Upper lobe of right lung (tissue), 1 donor: ENCODE measurements at regions not wholly inside any gene's neighbourhood (a gene's known extent, or its start where the extent isn't known, plus 50 kb on each side); places are given as distances from the start of the nearest gene placed in this dataset.
"Not testable (repeated sequence)": the region's sequence is repeated elsewhere in the genome, so short reads cannot be mapped to it uniquely, and the experiment has no call there.

Experiments
- ATAC-seq: fragments of 200-7000 bp; cut with Tn5 transposase; one replicate; pipeline ENCODE4 v1.9.1; 2020; ENCODE audit warnings: mild to moderate bottlenecking, moderate library complexity
- DNase-seq: peaks from one replicate; pipeline ENCODE4 v3.0.0-alpha.2; 2020
- H3K27ac ChIP-seq: fragments of 200-600 bp; one replicate; pipeline ENCODE4 v1.8.0; 2022
- H3K27me3 ChIP-seq: fragments of 200-600 bp; one replicate; pipeline ENCODE4 v1.8.0; 2022; ENCODE audit warnings: mild to moderate bottlenecking
- H3K36me3 ChIP-seq: fragments of 200-600 bp; one replicate; pipeline ENCODE4 v1.8.0; 2022
- H3K4me1 ChIP-seq: fragments of 200-600 bp; one replicate; pipeline ENCODE4 v1.8.0; 2022
- H3K4me3 ChIP-seq: fragments of 200-600 bp; one replicate; pipeline ENCODE4 v1.8.0; 2022; ENCODE audit warnings: mild to moderate bottlenecking
- H3K9me3 ChIP-seq: fragments of 200-600 bp; one replicate; pipeline ENCODE4 v1.8.0; 2022
- intact Hi-C: fragments of 100-400 bp; cut with DNase I; formaldehyde crosslinking; loops from one replicate; pipeline ENCODE4 v1.11.0; 2022
- TF ChIP-seq, protein P1 (sequence below): fragments of 200-600 bp; IDR thresholded peaks from one replicate; pipeline ENCODE4 v1.8.0; 2022; ENCODE audit warnings: antibody characterized with exemption
- donor health status: DM: no; HTN: yes; CAD: no; lungs with severe emphysema.

DNA sequence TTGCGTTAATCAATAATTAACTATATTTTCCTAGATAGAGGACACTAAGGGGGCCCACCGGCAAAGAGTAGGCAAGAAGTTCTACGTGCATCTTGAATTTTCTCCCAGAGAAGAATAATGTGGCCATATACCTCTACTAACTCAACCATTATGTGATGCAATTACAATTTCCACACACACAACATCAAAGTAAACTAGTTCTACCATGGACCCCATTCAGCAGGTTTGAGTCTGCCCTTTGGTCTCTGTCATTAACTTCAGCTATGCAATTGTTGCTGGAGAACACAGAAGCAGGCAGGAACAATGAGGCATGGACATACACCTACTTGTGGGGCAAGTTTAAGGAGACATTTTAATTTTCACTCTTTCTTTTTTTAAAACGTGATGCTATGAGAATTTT, 705.9 kb downstream of the PDCD6IP start:
- no peak for DNase-seq
- no peaks in the 10 kb centered on the region for H3K36me3 ChIP-seq
- no peaks in the 10 kb centered on the region for H3K4me1 ChIP-seq
- H3K27me3 ChIP-seq = no peaks in the 10 kb centered on the region
- intact Hi-C loops = no loop called here
- H3K27ac ChIP-seq = no peak overlapping the region
- TF ChIP-seq, protein P1, sequence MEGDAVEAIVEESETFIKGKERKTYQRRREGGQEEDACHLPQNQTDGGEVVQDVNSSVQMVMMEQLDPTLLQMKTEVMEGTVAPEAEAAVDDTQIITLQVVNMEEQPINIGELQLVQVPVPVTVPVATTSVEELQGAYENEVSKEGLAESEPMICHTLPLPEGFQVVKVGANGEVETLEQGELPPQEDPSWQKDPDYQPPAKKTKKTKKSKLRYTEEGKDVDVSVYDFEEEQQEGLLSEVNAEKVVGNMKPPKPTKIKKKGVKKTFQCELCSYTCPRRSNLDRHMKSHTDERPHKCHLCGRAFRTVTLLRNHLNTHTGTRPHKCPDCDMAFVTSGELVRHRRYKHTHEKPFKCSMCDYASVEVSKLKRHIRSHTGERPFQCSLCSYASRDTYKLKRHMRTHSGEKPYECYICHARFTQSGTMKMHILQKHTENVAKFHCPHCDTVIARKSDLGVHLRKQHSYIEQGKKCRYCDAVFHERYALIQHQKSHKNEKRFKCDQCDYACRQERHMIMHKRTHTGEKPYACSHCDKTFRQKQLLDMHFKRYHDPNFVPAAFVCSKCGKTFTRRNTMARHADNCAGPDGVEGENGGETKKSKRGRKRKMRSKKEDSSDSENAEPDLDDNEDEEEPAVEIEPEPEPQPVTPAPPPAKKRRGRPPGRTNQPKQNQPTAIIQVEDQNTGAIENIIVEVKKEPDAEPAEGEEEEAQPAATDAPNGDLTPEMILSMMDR = no peak
- H3K4me3 ChIP-seq = no peak overlapping the region
- no peak for ATAC-seq
- H3K9me3 ChIP-seq = no peaks in the 10 kb centered on the region

DNA sequence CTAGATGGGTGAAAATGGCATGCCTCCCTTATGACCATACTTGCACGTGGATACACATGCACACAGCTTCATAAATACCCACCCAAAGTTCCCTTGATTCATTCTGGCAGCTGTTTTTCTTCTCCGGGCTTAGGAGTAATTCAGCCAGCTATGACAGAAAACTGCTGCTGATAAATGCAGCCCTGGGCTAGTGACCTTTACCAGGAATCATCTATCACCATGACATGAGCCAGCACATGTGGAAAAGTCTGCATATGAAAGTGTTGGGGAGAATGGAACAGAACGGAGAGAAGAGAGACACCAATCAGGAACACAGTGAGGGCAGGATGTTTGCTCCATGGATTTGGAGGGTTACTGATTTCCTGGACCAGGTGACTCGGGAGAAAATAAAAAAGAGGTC, 706.3 kb downstream of the PDCD6IP start:
- Histone ChIP-seq H3K4me3 (no peak overlapping the region), H3K27me3 (no peaks in the 10 kb centered on the region), H3K36me3 (no peaks in the 10 kb centered on the region), H3K27ac (no peak overlapping the region), H3K9me3 (no peaks in the 10 kb centered on the region), H3K4me1 (no peaks in the 10 kb centered on the region)
- intact Hi-C loops = no loop called here
- ATAC-seq = no peak
- DNase-seq = no peak
- TF ChIP-seq, protein P1 = no peak

DNA sequence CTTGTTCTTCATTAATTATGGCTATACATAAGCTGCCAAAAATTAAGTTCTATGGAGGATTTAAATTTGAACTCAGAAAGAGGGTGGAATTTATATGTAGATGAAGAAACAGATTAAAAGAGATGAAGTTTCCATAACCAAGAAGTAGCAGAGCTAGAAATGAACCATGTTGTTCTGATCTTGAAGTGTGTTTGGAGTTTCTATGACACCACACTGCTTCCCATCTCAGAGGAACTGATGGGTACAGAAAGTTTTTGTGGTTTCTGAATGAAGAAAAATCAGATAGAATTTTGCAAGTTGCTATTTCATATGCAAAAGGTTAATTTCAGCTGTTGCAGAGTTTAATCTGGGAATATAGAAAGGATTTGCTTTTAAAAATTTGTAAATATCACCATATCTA, 710.3 kb downstream of the PDCD6IP start:
- no peaks in the 10 kb centered on the region for H3K9me3 ChIP-seq
- no peaks in the 10 kb centered on the region for H3K27me3 ChIP-seq
- ATAC-seq (peak; percentile 63), DNase-seq (no peak)
- intact Hi-C loops = no loop called here
- no peak overlapping the region for H3K27ac ChIP-seq
- no peaks in the 10 kb centered on the region for H3K36me3 ChIP-seq
- TF ChIP-seq, protein P1 = no peak
- H3K4me1 ChIP-seq = no peaks in the 10 kb centered on the region
- H3K4me3 ChIP-seq = no peak overlapping the region

DNA sequence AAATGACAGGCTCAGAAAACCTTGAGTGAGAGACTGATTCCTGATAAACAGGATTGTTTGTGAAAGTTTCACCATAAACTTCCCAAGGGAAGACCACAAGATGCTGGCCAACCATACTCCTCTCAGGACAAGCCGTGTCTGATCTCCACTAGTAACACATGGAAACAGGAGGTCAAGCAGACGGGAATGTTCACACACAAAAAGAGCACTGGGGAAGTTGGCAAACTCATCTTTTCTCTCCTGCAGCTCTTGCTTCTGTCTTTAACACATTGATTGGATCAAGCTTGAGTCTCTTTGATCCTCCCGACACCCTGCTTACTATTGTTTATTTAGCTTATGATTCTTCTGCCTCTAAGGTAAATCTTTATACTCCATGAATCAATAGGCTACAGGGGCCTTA, 713.5 kb downstream of the PDCD6IP start:
- no peak for ATAC-seq
- Histone ChIP-seq H3K27me3 (no peaks in the 10 kb centered on the region), H3K4me3 (no peak overlapping the region), H3K4me1 (no peaks in the 10 kb centered on the region), H3K9me3 (no peaks in the 10 kb centered on the region), H3K36me3 (no peaks in the 10 kb centered on the region), H3K27ac (no peak overlapping the region)
- no peak for DNase-seq
- TF ChIP-seq, protein P1 = no peak
- intact Hi-C loops = no loop called here

DNA sequence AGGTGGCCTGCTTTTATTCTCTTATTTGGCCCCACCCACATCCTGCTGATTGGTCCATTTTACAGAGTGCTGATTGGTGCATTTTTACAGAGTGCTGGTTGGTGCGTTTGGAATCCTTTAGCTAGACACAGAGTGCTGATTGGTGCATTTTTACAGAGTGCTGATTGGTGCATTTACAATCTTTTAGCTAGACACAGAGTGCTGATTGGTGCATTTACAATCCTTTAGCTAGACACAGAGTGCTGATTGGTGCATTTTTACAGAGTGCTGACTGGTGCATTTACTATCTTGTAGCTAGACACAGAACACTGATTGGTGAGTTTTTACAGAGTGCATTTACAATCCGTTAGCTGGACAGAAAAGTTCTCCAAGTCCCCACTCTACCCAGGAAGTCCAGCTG, 720.6 kb downstream of the PDCD6IP start:
- H3K27ac ChIP-seq, H3K9me3 ChIP-seq, H3K4me3 ChIP-seq, H3K27me3 ChIP-seq, H3K4me1 ChIP-seq, H3K36me3 ChIP-seq, ATAC-seq, intact Hi-C loops, DNase-seq: not testable (repeated sequence)

DNA sequence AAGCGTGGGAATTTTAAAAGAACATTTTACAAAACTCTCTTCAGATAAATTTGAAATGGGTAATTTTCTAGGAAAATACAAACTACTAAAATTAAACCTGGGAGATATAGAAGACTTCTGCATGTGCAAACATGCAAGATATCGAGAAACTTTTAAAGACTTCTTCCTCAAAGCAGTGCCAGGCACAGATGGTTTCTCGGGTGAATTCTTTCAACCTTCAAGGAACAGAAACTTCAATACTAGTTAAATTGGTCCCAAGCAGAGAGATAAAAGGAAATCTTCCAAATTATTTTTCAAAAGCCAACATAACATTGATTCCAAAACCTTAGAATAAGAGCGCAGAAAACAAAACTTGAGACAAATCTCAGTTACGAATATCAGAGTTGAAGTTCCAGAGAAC, 732.7 kb downstream of the PDCD6IP start:
- H3K9me3 ChIP-seq = no peaks in the 10 kb centered on the region
- TF ChIP-seq, protein P1 = no peak
- no peak overlapping the region for H3K4me3 ChIP-seq
- no peaks in the 10 kb centered on the region for H3K27me3 ChIP-seq
- H3K36me3 ChIP-seq = no peaks in the 10 kb centered on the region
- ATAC-seq = no peak
- no peak for DNase-seq
- intact Hi-C loops = no loop called here
- no peak overlapping the region for H3K27ac ChIP-seq
- no peaks in the 10 kb centered on the region for H3K4me1 ChIP-seq
